ENCODE measurements at regions not wholly inside any gene's neighbourhood (a gene's known extent, or its start where the extent isn't known, plus 50 kb on each side); places are given as distances from the start of the nearest gene placed in this dataset.

DNA sequence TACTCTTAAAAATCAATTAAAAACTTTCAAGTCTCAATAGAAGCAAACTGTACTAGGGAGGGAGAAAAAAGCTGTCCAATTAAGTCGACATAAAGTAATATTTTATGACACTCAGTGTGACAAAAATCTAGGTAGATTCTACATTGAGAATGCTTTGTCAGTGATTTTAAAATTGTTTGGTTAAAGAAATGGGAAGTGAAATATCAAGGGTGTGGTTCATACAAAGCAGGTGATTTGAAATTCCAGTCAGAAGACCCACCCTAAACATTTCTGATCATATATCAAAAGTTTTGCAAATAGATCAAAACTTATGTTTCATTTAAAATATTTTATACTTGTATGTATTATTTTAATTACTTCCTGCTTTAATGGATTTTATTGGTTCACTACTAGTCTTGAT lies 338.9 kb upstream of the DCC start (continued):
- TF ChIP-seq CHD7 (IDR thresholded peaks at IDR 0.05; ENCODE audit: insufficient replicate concordance, low read length) = no peak
- TF ChIP-seq EGR1 (IDR thresholded peaks at IDR 0.05; ENCODE audit: borderline replicate concordance, low read depth, low read length) = no peak
- no peak for TF ChIP-seq CHD1 (IDR thresholded peaks at IDR 0.05; ENCODE audit: low read depth, low read length)
- no peak for TF ChIP-seq NRF1 (IDR thresholded peaks at IDR 0.05; ENCODE audit: low read depth, low read length)
